ENCODE measurements at regions not wholly inside any gene's neighbourhood (a gene's known extent, or its start where the extent isn't known, plus 50 kb on each side); places are given as distances from the start of the nearest gene placed in this dataset.

DNA sequence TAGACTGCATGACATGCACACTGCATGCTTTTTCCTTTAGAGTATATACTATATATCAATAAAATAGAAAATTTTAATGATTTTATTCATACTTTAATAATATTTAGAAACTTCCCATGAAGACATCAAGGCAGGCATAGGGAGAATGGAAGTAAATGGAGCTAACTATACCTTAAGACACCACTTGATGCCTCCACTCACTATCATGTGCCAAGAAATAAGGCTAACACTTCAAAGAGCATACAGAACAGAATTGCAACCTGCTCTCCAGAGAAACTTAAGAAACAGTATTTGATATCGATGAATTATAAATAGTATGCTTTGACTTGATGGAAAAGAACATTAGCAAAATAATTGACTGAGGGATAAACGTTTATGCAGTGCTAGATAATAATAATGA lies 192.6 kb upstream of the MBNL1 start:
- TF ChIP-seq, protein P1, sequence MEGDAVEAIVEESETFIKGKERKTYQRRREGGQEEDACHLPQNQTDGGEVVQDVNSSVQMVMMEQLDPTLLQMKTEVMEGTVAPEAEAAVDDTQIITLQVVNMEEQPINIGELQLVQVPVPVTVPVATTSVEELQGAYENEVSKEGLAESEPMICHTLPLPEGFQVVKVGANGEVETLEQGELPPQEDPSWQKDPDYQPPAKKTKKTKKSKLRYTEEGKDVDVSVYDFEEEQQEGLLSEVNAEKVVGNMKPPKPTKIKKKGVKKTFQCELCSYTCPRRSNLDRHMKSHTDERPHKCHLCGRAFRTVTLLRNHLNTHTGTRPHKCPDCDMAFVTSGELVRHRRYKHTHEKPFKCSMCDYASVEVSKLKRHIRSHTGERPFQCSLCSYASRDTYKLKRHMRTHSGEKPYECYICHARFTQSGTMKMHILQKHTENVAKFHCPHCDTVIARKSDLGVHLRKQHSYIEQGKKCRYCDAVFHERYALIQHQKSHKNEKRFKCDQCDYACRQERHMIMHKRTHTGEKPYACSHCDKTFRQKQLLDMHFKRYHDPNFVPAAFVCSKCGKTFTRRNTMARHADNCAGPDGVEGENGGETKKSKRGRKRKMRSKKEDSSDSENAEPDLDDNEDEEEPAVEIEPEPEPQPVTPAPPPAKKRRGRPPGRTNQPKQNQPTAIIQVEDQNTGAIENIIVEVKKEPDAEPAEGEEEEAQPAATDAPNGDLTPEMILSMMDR (IDR thresholded peaks at IDR 0.05; ENCODE audit: borderline replicate concordance, insufficient read depth, low read depth, low read length): no peak
- no peak overlapping the region for H3K4me3 ChIP-seq (ENCODE audit: low read depth, low read length)

DNA sequence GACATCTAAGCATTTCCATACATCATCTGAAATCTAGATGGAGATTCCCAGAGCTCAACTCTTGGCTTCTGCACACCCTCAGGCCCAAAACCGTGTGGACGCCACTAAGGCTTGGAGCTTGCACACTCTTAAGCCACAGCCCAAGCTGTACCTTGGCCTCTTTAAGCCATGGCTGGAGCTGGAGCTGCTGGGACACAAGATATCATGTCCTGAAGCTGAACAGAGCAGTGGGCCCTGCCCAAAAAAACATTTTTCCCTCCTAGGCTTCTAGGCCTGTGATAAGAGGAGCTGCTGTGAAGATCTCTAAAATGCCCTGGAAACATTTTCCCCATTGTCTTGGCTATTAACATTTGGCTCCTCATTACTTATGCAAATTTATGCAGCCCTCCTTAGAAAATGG lies 188.7 kb upstream of the MBNL1 start:
- TF ChIP-seq, protein P1 (IDR thresholded peaks at IDR 0.05; ENCODE audit: borderline replicate concordance, insufficient read depth, low read depth, low read length): no peak

DNA sequence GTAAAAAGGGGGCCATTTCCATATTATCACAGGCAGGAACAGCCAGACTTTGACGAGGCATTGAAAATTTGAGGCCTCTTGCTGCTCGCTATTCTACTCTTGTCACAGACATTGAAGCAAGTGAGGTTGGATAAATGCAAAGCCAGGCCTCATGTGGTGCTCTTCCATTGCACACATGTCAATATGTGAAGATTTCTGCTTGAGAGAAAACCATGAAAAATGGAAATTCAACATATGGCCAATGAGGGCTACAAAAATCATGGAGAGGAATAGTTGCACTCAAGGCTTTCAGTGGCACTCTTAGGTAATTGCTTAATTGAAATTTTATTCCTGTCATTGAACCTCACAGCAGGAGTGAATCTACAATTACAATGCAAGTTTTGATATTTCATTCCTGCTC lies 185.6 kb upstream of the MBNL1 start:
- H3K4me3 ChIP-seq (ENCODE audit: low read depth, low read length): no peak overlapping the region

More for the DNA sequence above, 188.7 kb upstream of the MBNL1 start:
- H3K4me3 ChIP-seq (ENCODE audit: low read depth, low read length): no peak overlapping the region

DNA sequence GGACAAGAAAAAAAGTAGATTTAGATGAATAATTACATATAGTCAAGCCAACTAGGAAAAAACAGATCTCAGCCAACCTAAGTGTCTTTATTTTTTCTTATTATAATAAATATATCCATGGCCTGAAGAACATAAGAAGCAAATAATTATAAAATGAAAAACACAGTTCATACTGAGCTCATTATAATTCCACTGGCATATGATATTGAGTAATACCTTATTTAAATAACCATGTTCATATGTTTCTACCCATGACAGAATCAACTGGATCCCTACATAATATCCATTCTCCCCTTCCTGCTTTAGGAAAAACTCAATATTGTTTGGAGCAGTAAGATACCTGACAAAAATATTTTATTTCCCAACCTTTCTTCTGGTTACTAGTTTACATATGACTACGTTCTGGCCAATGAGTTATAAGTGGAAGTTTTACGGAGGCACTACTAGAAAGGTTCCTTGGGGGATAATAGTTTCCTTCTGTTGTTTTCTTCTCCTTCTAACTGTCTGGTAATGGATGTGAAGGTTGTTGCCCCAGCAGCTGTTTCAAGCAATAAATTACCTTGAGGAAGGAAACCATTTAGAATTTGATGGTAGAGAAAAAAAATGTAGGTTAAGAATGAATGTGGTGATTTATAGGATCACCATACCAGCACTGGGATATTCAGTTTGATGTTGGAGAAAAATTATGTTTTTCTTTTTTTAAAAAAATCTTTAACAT lies 184.1 kb upstream of the MBNL1 start:
- no peak overlapping the region for H3K4me3 ChIP-seq (ENCODE audit: low read depth, low read length)
- TF ChIP-seq, protein P1 (IDR thresholded peaks at IDR 0.05; ENCODE audit: borderline replicate concordance, insufficient read depth, low read depth, low read length): no peak

More for the DNA sequence above, 185.6 kb upstream of the MBNL1 start:
- TF ChIP-seq, protein P1 (IDR thresholded peaks at IDR 0.05; ENCODE audit: borderline replicate concordance, insufficient read depth, low read depth, low read length): no peak

DNA sequence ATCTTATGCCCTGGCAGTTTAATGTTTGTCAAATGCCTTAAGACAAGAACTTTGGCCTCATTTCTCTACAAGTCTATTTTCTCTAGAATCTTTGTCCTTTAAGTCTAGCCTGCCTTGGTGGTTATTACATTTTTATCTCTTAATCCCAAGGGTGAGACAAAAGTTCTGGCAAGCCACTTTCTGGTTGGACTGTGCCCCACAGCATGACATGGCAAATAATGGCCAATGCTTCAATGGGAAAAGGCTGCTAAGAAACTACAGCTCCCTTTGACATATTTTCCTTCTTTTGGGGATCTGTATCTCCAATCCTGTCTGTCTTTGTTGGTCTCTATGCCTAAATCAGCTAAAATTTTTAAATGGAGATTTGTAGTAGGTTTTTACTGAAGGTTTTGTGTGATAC lies 181.6 kb upstream of the MBNL1 start:
- TF ChIP-seq, protein P1 (IDR thresholded peaks at IDR 0.05; ENCODE audit: borderline replicate concordance, insufficient read depth, low read depth, low read length): no peak
- no peak overlapping the region for H3K4me3 ChIP-seq (ENCODE audit: low read depth, low read length)

DNA sequence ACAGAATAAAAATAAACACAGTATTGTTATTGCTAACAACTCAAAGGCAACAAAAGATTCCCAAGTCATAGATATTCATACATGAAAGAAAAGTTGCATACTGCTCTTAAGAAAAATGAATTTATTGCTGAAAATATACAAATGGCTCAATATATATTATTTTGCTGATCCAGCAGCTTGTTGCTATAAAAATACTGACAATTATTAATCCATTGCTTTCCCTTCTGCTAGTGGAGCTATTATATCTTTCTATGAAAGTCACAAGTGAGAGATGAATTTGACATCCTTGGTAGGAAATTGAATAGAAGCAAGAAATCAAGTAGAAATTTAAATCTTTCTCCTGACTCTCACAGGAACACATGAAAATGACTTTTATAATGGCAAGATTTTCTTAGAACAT lies 179.2 kb upstream of the MBNL1 start:
- TF ChIP-seq, protein P1 (IDR thresholded peaks at IDR 0.05; ENCODE audit: borderline replicate concordance, insufficient read depth, low read depth, low read length): no peak
- H3K4me3 ChIP-seq (ENCODE audit: low read depth, low read length): no peak overlapping the region

DNA sequence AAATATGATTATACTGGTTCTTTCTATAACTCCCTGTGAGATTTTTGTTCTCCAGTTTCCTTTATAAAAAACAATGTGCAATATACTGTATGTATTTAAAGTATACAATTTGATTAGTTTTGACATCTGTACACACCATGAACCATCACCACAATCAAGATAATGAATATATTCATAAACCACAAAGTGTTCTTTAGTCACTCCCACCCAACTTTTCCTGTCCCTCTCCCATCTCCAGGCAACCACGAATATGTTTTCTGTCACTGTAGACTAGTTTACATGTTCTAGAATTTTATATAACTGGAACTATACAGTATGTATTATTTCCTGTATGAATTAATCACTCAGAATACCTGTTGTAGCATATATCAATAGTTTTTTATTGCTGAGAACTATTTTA lies 177.0 kb upstream of the MBNL1 start:
- no peak overlapping the region for H3K4me3 ChIP-seq (ENCODE audit: low read depth, low read length)
- TF ChIP-seq, protein P1 (IDR thresholded peaks at IDR 0.05; ENCODE audit: borderline replicate concordance, insufficient read depth, low read depth, low read length): no peak
